ENCODE measurements at regions not wholly inside any gene's neighbourhood (a gene's known extent, or its start where the extent isn't known, plus 50 kb on each side); places are given as distances from the start of the nearest gene placed in this dataset.

GRCh38 chr9:93821307-93821703 is 133.8 kb downstream of the BARX1 start (continued):
- TF ChIP-seq CTBP2 (IDR thresholded peaks at IDR 0.05; ENCODE audit: borderline replicate concordance, insufficient read depth, insufficient read length, low read length) (no peak), CTCF (IDR thresholded peaks at IDR 0.05; ENCODE audit: control extremely low read depth in 1 of 3, insufficient read depth in 1 of 3, low read depth in 1 of 3, low read length in 3 of 3) (no peak), JUND (IDR thresholded peaks at IDR 0.05; ENCODE audit: low read length) (no peak), SIRT6 (IDR thresholded peaks at IDR 0.05; ENCODE audit: low read length) (no peak)
